Stimulated activated CD4-positive, alpha-beta T cell treated with anti-CD3 and anti-CD28 coated beads, Interleukin-12 subunit alpha, Interleukin-12 subunit beta, amount 100 ng/mL, for 48 hours (primary cell): ENCODE measurements at regions not wholly inside any gene's neighbourhood (a gene's known extent, or its start where the extent isn't known, plus 50 kb on each side); places are given as distances from the start of the nearest gene placed in this dataset.
A peak's percentile ranks its signal among the peaks of the same experiment; 100 is the strongest.
"Not testable (repeated sequence)": the region's sequence is repeated elsewhere in the genome, so short reads cannot be mapped to it uniquely, and the experiment has no call there.

Source experiments
- DNase-seq, 3 donors: peaks; one replicate each; pipeline ENCODE4 v3.0.0-alpha.2; 2020; ENCODE audit warnings: low read depth in 2 of 3, low spot score in 1 of 3

DNA sequence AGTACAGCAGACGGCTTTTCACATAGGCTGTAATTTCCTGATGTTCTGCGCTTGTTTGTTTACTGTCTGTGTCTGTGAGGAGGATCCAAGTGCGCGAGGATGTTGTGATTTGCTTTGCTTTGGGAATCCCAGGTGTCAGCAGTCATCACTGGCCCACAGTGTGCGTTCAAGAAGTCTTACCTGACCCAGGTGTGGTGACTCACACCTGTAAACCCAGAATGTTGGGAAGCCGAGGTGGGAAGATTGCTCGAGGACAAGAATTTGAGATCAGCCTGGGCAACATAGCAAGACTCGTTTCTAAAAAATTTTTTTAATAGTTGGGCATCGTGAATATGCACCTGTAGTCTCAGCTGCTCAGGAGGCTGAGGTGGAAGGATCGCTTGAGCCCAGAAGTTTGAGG lies 110.7 kb downstream of the CRLF3 start:
- not testable (repeated sequence) for DNase-seq

DNA sequence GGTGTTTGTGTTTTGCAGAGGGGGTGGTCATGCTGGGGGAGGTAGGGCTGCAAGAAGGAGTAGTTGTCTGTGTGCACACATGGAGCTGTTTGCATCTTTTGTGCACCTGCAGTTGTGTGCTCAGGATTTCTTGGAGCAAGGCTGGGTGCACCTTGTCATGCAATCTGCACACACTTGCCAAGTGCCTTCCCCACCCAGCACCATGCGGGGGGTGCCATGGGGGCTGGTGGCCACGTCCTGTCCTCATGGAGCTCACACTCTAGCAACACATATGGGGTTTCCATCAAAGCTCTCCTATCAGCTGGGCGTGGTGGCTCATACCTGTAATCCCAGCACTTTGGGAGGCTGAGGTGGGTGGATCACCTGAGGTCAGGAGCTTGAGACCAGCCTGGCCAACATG lies 111.6 kb downstream of the CRLF3 start:
- not testable (repeated sequence) for DNase-seq

DNA sequence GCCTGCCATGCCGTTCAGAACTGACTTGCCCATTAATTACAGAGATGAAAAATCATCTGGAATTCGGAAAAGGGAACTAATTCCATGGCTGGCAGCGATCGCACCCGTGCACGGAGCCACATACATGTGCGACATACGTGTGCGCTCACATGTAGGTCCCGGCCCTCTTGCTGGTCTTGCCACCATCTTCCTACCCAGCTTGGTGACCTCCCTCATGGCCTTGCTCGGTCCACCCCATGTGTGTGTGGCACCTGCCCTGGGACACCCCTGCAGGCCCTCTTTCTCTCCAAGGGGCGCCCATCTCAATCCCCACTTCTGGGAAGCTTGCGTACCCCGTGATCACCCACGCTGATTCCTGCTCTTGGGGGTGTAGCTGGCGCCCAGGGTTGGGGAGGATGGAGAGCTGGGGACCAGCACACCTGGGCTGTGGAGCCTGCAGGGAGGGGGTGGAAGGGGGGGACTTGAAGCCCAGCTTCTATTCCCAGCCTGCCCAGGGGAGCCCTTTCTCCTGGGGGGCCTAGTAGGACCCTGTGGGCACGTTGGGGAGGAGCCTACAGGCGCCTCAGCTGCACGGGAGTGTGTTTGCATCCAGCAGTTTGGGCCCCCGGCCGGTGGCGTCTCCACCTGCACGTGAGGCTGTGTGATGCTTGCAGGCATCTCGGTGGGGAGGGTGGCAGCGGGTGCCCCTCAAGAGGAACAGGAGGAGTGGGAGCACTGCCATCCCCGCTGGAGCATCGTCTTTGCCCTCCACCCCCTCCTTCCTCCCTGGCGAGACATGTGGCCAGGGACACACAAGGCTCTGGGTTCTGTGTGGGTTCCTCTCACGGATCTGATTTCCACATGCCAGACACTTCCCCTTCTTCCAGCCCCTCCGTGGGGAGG lies 112.6 kb downstream of the CRLF3 start:
- not testable (repeated sequence) for DNase-seq

DNA sequence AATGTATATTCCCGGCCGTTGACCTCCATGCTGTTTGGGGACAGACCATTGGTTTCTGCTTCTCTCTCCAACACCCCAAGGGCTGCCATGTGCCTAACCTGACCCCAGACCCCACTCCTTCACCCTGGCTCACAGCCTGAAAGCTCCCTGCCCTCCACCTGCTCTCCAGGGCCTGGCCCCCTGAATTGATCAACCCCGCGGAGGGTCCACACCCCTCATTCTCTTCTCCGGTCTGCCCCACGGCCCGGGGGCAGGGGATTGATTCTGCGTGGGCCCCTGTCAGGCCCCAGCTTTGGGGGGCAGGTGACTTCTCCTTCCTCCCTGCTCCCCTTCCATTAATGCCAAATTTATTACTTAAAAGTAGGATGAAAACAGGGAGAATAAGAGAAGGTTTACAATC lies 113.3 kb downstream of the CRLF3 start:
- DNase-seq = not testable (repeated sequence)

DNA sequence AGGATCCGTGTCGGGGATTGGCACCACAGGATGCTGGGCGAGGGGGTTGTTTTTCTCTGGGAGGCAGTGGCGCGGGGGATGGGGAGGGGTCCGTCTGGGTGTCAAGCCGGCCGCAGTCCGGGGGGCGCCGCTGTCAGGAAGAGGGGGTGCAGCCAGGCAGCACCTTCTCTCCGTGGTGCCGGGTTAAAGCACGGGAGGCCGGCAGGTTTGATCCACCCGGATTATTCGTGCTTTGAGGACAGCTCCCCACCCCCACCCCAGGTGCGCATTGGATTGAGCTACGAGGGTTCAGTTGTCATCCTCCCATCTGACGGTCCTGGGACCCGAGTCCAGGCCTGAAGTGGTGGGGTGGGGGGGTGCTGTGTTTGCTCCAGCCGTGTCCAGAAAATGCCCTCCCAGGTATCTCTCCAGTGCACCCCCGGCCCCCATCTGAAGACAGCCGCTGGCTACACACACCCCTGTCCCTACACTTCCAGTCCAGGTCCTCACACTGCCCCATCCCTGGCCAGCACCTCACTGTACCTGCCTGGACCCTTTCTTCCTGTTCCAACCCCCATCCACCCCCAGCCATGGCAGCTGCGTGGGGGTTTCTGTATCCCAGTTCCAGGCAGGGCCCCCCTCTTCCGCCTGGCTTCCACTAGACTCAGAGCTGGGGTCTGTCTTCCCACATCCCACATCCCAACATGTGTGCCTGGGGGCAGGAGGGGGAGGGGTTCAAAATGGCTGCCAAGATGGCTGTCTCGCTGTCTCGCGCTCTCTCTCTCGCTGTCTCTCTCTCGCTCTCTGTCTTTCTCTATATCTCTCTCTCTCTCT lies 114.0 kb downstream of the CRLF3 start:
- not testable (repeated sequence) for DNase-seq

DNA sequence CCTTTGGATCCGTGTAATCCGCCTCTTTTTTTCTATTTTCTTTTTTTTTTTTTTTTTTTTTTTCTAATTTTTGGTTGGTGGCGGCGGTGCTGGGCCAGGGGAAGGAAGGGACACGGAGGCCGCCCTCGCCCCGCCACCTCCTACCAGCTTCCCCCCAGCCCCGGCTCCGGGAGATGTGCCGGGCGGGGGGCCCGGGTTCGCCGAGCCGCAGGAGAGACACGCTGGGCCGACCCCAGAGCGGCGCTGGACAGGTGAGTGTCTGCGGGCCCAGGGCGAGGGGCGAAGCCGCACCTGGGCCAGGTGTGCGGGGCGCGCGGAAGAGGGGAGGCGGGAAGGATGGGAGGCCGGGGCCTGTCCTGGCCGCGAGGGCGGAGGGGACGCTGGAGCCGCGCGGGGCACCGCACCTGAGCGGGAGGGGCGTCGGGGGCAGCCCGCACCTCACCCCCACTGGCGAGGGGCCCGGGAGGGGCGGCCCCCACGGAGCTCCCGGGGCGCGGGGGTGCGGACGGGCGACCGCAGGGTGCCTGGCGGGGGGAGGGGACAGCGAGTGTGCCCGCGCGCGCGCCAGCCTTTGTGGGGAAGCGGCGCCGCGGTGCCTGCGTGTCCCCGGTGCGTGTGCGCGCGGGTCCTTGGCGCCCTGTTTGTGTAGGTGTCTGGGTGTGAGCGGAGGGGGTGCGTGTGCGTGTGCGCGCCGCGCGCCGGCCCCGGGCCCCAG lies 114.8 kb downstream of the CRLF3 start:
- not testable (repeated sequence) for DNase-seq

DNA sequence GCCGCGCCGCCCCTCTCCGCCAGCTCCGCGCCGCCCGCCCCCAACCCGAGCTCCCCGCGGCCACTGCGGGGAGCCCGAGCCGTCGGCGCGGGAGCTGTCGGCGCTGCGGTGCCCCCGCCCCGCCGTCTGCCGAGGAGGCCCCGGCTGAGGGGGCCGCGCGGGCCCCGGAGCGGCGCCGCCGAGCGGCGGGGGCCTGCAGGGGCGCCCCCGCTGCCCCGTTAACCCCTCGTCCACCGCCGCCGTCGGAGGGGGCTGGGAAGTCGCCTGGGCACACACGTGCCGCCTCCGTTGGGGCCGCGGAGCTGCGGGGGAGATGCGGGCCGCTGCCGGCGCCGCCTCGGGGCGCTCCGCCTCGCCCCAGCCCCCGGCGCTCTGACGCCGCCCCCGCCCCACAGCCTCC lies 115.4 kb downstream of the CRLF3 start:
- DNase-seq = not testable (repeated sequence)

DNA sequence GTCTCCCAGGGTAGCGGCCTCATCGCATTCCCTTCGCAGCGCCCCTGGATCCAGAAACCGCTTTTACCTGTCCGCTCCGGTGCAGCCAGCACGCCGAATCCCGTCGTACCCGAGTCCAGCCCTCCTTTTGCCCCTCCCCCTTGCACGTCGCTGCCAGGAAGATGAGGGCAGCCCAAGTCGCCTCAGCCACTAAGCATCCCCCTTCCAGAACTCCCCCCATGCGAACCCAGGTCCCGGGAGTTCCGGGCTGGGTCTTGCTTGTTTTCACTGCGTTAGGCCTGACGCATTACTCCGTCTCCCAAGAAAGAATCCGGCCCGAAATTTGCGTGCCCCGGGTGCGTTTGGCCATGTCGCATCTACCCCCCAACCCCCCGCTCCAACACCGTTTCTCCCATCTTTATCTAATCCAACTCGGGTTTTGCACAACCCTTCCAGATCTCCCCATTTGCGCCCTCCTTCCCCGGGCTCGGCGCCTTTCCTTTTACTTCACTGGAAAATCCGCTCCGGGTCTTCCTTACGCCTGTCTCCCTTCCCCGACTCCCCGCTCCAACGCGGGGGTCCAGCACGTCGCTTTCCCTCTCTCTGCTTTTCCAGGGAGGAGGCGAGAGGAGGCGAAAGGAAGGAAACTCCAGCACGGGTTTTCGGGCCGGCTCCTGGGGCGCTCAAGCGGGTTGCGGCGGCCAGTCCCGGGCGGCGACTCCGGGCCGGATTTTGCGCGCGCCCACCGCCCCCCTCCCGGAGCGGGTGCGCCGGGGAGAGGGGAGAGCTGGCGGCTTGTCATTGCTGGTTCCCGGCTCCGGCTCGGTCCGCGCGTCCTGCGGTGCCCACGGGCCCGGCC lies 116.0 kb downstream of the CRLF3 start:
- DNase-seq = peak; percentile 27 to 51 (median 35)

DNA sequence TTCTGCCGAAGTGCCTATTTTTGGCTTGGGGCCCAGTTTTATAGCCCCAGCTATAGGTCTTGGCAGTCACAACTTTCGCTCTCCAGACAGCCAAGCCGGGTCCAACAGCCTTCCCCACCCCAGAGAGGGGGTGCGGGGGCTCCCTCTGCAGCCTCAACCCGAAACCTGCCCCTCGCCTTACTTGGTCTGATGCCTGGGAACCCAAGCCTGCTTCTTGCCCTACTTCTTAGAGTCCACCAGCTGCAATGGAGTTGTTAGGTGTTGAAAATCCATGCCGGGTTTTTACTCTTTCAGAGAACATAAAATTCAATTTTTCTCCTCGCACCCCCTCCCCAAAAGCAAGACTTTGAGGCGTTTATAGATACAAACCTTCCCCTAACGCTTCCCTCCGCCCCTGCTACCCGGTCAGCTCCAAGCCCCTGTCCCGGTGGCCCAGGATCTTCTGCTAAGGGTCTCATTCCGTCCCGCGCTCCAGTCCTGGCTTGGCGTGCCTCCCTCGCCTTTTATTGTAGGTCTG lies 116.7 kb downstream of the CRLF3 start:
- not testable (repeated sequence) for DNase-seq

DNA sequence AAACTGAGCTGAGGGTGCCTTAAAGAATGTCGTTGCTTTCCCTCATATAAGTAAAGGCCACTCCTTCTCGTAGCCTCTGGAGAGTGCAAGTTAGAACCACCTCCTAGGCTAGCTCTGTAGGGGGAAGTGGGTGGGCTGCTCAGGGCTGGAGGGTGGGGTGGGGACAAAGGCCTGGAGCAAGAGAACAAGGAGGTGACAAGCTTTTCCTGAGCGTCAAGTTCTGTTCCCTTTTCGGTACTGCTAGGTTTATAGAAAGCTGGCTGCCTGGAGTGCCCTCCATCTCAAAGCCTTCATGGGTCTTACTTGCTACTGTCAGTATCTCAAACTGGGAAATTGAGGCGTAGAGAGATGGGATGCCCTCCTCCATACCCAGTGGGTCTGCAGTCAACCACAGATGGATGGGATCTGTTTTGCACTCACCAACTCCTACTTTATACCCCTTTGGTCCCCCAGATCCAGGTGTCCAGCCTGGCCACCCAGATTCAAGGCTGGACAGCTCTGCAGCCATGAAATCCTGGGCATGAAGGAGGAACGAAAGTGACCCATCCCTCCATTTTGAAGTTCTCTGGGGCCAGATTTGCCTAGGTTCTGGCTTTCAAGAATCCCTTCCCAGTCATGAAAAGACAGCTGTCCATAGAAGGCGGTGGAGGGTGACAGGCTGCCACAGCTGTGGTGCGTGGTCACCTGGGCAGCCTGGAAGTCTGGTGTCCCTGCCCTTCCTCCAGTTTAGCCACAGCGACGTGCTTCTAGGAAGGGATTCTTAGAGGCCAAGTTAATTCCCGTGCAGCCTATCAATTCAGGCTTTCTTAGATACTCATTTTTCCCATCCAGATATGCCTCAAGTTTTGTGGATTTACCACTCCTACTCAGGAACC lies 117.8 kb downstream of the CRLF3 start:
- DNase-seq = not testable (repeated sequence)

DNA sequence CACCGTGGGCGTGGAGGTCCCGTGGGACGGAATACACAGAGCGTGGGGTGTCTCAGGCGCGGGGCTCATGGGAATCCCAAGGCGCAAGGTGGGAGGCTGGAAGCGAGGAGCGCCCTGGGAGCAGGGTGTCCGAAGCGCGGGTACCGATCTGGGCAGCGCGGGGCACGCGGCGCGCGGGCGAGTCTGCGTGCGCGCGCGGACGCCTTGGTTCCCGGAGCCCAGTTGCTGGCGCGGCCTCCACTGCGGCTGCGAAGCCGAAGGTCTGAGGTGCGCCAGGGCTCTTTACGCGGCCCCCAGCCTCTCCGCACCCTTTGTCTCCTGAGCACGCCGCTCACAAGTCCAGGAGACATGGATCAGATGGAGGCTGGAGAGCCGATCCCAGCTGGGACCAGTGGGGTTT lies 118.5 kb downstream of the CRLF3 start:
- DNase-seq = not testable (repeated sequence)

DNA sequence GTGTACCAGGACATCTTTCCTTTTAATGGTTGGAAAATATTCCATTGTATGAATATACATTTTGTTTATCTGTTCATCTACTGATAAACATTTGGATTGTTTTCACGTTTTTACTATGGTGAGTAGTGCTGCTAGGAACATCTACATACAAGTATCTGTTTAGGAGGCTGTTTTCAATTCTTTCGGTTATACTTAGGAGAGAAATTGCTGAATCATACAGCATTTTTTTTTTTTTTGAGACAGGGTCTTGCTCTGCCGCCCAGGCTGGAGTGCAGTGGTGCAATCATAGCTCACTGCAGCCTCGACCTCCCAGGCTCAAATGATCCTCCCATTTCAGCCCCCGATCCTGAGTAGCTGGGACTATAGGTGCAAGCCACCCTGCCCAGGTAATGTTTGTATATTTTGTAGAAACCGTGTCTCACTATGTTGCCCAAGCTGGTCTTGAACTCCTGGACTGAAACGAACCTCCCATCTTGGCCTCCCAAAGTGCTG lies 122.9 kb downstream of the CRLF3 start:
- no peak for DNase-seq

DNA sequence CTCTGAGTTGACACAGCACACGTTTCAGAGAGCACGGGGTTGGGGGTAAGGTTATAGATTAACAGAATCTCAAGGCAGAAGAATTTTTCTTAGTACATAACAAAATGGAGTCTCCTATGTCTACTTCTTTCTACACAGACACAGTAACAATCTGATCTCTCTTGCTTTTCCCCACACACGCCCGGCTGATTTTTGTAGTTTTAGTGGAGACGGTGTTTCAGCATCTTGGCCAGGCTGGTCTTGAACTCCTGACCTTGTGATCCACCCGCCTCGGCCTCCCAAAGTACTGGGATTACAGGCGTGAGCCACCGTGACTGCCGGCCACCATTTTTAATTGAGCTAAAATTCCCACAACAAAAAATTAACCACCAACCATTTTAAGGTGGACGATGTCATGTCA lies 123.7 kb downstream of the CRLF3 start:
- not testable (repeated sequence) for DNase-seq

DNA sequence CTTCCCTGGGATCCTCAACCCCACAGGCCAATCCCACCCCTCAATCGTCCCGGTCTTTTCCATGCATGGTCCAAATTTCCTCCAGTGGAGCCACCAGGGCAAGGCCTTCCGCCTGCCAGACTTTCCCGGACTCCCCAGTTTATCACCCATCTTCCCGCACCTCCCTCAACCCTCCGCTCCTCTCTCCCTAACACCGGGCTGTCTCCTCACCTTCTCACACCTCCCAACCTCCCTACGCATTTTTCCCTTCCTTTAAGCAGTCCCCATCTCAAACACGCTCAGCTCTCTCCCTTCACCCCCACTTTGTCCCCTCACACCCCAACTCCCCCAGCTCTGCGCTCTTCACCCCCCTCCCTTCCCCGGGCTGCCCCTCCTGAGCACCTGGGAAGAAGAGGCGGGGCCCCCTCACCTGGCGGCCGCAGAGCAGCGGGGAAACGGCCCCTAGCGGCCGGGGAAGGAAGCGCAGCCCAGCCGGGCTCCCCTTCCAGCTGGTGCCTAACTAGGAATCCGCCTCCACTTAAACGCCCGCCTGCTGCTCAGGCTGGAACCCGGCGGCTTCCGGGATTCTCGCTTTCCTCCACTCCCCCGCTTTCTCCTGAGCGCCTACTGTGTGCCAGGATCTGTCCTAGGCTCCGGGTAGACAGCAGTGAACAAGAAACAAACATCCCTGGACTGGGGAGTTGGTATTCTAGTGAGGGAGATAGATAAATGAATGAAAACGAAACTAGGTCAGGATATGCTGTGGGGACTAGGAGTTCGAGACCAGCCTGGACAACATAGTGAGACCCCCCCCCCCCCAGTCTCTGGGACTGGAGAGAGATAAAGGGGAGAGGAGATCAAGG lies 126.7 kb downstream of the CRLF3 start:
- peak; percentile 39 to 65 (median 59) for DNase-seq

DNA sequence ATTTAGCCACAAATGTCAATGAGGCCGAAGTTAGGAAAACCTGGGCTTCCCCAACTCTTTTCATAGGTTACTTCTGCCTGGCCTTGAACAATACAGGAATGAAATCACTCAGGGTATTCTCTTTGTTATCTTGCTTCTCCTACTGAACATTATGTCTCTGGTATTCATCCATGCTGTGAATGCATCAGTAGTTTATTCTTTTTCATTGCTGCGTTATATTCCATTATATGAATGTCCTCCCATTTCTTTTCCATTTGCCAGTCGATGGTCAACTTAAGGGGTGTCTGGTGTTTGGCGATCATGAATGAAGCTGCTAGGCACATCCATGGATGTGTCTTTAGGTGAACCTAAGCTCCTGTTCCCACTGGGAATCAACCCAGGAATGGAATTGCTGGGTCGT lies 128.3 kb downstream of the CRLF3 start:
- no peak for DNase-seq

DNA sequence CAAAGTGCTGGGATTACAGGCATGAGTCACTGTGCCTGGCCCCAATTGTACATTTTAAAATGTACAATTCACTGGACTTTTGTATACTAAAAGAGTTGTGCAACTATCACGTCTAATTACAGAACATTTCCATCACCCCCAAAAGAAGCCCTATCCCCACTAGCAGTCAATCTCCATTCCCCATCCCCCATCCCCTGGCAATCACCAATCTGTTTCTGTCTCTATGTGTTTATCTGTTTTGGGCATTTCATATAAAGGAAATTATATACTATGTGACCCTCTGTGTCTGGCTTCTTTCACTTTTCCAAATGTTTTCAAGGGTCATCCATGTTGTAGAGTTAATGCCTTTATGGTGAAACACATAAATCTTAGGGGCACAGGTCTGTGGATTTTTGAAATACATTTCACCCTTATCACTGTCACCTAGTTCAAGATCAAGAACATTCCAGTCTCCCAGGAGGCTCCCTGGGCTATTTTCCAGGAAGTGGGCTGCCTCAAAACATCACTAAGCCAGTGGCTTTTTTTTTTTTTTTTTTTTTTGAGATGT lies 129.2 kb downstream of the CRLF3 start:
- not testable (repeated sequence) for DNase-seq

DNA sequence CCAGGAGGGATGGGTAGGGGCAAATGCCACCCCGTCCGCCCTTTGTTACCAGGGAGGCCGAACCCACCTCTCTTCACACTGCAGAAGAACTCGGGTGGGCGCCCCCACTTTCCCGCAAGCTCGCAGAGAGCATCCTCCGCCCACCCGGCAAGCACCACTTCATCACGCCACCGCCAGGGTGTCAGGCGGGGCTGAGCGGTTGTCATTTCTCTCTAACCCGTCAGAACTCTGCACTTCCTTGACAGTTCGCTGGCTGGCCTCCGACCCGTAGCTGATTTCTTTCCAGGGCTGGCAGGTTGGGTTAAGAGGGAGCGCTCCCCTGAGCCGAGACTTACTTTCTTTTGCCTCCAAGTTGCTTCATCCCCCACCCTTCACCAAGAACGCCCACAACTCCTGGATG lies 130.7 kb downstream of the CRLF3 start:
- peak in 2 of 3 donors; percentile 23 to 29 for DNase-seq
